A549 (cell line): ENCODE measurements at regions not wholly inside any gene's neighbourhood (a gene's known extent, or its start where the extent isn't known, plus 50 kb on each side); places are given as distances from the start of the nearest gene placed in this dataset.

Source experiments
- HMGXB4 ChIP-seq: fragments of 250-450 bp; sonication (Bioruptor Pico); IDR thresholded peaks from 2 replicates; pipeline ENCODE4 v1.5.0; 2021; ENCODE audit warnings: mild to moderate bottlenecking, moderate library complexity, borderline replicate concordance
- POLR2A ChIP-seq: IDR thresholded peaks from 2 replicates; pipeline ENCODE4 v1.6.1; 2012; ENCODE audit warnings: mild to moderate bottlenecking, low read length
- TF ChIP-seq, protein P1 (sequence below): fragments of >200 bp; sonication (Bioruptor Twin); formaldehyde crosslinking; IDR thresholded peaks from 3 replicates; pipeline ENCODE4 v1.5.1; 2016
- TF ChIP-seq, protein P2 (sequence below): fragments of 450-650 bp; IDR thresholded peaks from 2 replicates; pipeline ENCODE4 v1.6.1; 2014; ENCODE audit warnings: antibody characterized with exemption

DNA sequence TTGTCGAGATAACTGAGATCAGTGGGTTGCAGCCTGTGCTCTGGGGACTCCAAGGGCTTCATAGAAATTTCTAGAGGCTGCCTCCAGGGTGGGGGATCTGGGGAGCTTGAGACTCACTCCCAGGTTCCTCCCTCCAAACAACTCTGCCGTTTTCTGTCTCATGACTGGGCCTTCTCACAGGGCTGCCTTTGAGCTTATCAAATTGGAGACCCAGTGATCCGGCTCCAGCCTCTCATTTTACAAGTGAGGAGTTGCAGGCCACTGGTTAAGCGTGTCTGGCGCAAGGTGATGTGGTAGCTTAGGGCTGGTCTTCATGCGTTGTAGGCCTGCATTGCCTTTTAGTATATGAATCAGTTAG, 85.8 kb downstream of the SLC25A47 start:
- TF ChIP-seq, protein P1, sequence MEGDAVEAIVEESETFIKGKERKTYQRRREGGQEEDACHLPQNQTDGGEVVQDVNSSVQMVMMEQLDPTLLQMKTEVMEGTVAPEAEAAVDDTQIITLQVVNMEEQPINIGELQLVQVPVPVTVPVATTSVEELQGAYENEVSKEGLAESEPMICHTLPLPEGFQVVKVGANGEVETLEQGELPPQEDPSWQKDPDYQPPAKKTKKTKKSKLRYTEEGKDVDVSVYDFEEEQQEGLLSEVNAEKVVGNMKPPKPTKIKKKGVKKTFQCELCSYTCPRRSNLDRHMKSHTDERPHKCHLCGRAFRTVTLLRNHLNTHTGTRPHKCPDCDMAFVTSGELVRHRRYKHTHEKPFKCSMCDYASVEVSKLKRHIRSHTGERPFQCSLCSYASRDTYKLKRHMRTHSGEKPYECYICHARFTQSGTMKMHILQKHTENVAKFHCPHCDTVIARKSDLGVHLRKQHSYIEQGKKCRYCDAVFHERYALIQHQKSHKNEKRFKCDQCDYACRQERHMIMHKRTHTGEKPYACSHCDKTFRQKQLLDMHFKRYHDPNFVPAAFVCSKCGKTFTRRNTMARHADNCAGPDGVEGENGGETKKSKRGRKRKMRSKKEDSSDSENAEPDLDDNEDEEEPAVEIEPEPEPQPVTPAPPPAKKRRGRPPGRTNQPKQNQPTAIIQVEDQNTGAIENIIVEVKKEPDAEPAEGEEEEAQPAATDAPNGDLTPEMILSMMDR = no peak
- no peak for TF ChIP-seq POLR2A
- TF ChIP-seq, protein P2, sequence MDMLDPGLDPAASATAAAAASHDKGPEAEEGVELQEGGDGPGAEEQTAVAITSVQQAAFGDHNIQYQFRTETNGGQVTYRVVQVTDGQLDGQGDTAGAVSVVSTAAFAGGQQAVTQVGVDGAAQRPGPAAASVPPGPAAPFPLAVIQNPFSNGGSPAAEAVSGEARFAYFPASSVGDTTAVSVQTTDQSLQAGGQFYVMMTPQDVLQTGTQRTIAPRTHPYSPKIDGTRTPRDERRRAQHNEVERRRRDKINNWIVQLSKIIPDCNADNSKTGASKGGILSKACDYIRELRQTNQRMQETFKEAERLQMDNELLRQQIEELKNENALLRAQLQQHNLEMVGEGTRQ = no peak
- TF ChIP-seq HMGXB4 = no peak
